Endodermal cell (in vitro differentiated cells): ENCODE measurements at regions not wholly inside any gene's neighbourhood (a gene's known extent, or its start where the extent isn't known, plus 50 kb on each side); places are given as distances from the start of the nearest gene placed in this dataset.

Experiments used
- DNase-seq: peaks from one replicate; pipeline ENCODE4 v3.0.0-alpha.2; 2017
- H3K27ac ChIP-seq: 2 replicates; pipeline ENCODE4 v1.5.1; 2013; ENCODE audit warnings: mild to moderate bottlenecking, low read depth, low read length, moderate library complexity
- H3K27me3 ChIP-seq: 2 replicates; pipeline ENCODE4 v1.6.1; 2013; ENCODE audit warnings: mild to moderate bottlenecking, low read length, moderate library complexity; ENCODE audit not compliant: insufficient read depth, control insufficient read depth, poor library complexity, severe bottlenecking
- H3K36me3 ChIP-seq: 2 replicates; pipeline ENCODE4 v1.7.0; 2013; ENCODE audit warnings: mild to moderate bottlenecking, low read length, moderate library complexity; ENCODE audit not compliant: control insufficient read depth, insufficient read depth
- H3K4me1 ChIP-seq: one replicate; pipeline ENCODE4 v1.7.0; 2013; ENCODE audit warnings: low read length; ENCODE audit not compliant: control insufficient read depth, insufficient read depth
- H3K4me3 ChIP-seq: 2 replicates; pipeline ENCODE4 v1.5.1; 2013; ENCODE audit warnings: mild to moderate bottlenecking, low read length, moderate library complexity
- H3K9ac ChIP-seq: 2 replicates; pipeline ENCODE4 v1.6.1; 2013; ENCODE audit warnings: mild to moderate bottlenecking, low read length, moderate library complexity; ENCODE audit not compliant: poor library complexity, severe bottlenecking; ENCODE audit errors: extremely low read depth
- H3K9me3 ChIP-seq: 2 replicates; pipeline ENCODE4 v1.6.1; 2013; ENCODE audit warnings: mild to moderate bottlenecking, low read length, moderate library complexity; ENCODE audit not compliant: control insufficient read depth
- H3K27ac Mint-ChIP-seq: 2 replicates; pipeline ENCODE4 v1.8.0; 2020; ENCODE audit warnings: mixed read lengths
- H3K27me3 Mint-ChIP-seq: 2 replicates; pipeline ENCODE4 v1.8.0; 2021; ENCODE audit warnings: mild to moderate bottlenecking, mixed read lengths; ENCODE audit not compliant: insufficient read depth
- H3K36me3 Mint-ChIP-seq: 2 replicates; pipeline ENCODE4 v1.8.0; 2020; ENCODE audit warnings: low read depth, mixed read lengths
- H3K4me1 Mint-ChIP-seq: 2 replicates; pipeline ENCODE4 v1.8.0; 2020; ENCODE audit warnings: mixed read lengths
- H3K4me3 Mint-ChIP-seq: 2 replicates; pipeline ENCODE4 v1.8.0; 2020; ENCODE audit warnings: mild to moderate bottlenecking, moderate library complexity, mixed read lengths
- H3K9me3 Mint-ChIP-seq: 2 replicates; pipeline ENCODE4 v1.8.0; 2020; ENCODE audit warnings: mild to moderate bottlenecking, mixed read lengths
- CTCF ChIP-seq: fragments of 200-600 bp; sonication (generic); conservative IDR thresholded peaks from 2 replicates; pipeline ENCODE4 v1.5.0; 2021; ENCODE audit warnings: antibody characterized with exemption, mild to moderate bottlenecking
- WGBS, 2 experiments: methylation state at CpG; one replicate each; pipeline versions ENCODE4 v1.1.5 to v1.1.7; 2013; ENCODE audit warnings: missing lambda C conversion rate in 2 of 2, mixed read lengths in 1 of 2; ENCODE audit not compliant: insufficient coverage in 1 of 2, insufficient read length in 1 of 2; 5-methylcytosine and 5-hydroxymethylcytosine counted together

GRCh38 chr1:116276532-116276931 is 96.5 kb upstream of the ATP1A1 start:
- no peak overlapping the region for H3K27ac ChIP-seq
- TF ChIP-seq CTCF = no peak
- H3K4me1 Mint-ChIP-seq = peaks cover 6% of the 10 kb centered on the region

GRCh38 chr1:116277840-116278540 is 95.1 kb upstream of the ATP1A1 start:
- H3K36me3 ChIP-seq = no peaks in the 10 kb centered on the region
- no peaks in the 10 kb centered on the region for H3K27me3 ChIP-seq
- H3K9me3 ChIP-seq = peaks cover 6% of the 10 kb centered on the region
- no peaks in the 10 kb centered on the region for H3K4me1 ChIP-seq
- peaks cover 4% of the 10 kb centered on the region for H3K27me3 Mint-ChIP-seq
- H3K9ac ChIP-seq = no peak overlapping the region
- H3K4me1 Mint-ChIP-seq = peaks cover 6% of the 10 kb centered on the region
- DNase-seq = no peak
- no peak overlapping the region for H3K4me3 Mint-ChIP-seq
- no peak overlapping the region for H3K27ac Mint-ChIP-seq
- H3K36me3 Mint-ChIP-seq = no peaks in the 10 kb centered on the region
- no peak for TF ChIP-seq CTCF
- H3K9me3 Mint-ChIP-seq = peaks cover 3% of the 10 kb centered on the region
- 79 to 83% methylated on average over 4 to 6 of the region's 6 CpGs for WGBS, 2 experiments
- no peak overlapping the region for H3K4me3 ChIP-seq
- no peak overlapping the region for H3K27ac ChIP-seq

More at GRCh38 chr1:116276532-116276931, 96.5 kb upstream of the ATP1A1 start:
- H3K4me3 Mint-ChIP-seq = no peak overlapping the region
- Histone ChIP-seq H3K9ac (no peak overlapping the region), H3K36me3 (no peaks in the 10 kb centered on the region), H3K27me3 (no peaks in the 10 kb centered on the region), H3K4me1 (no peaks in the 10 kb centered on the region), H3K9me3 (no peaks in the 10 kb centered on the region), H3K4me3 (no peak overlapping the region)
- H3K27me3 Mint-ChIP-seq = no peaks in the 10 kb centered on the region
- DNase-seq = no peak
- WGBS, 2 experiments = 95 to 96% methylated on average over 4 to 7 of the region's 7 CpGs
- no peaks in the 10 kb centered on the region for H3K9me3 Mint-ChIP-seq
- H3K36me3 Mint-ChIP-seq = no peaks in the 10 kb centered on the region
- no peak overlapping the region for H3K27ac Mint-ChIP-seq

GRCh38 chr1:116278541-116278866 is 94.5 kb upstream of the ATP1A1 start:
- H3K27me3 ChIP-seq = no peaks in the 10 kb centered on the region
- peaks cover 3% of the 10 kb centered on the region for H3K9me3 Mint-ChIP-seq
- H3K4me1 Mint-ChIP-seq = peaks cover 3% of the 10 kb centered on the region
- H3K36me3 Mint-ChIP-seq = no peaks in the 10 kb centered on the region
- WGBS, 2 experiments = 92 to 97% methylated on average over 6 of the region's 6 CpGs
- no peak overlapping the region for H3K4me3 Mint-ChIP-seq
- TF ChIP-seq CTCF = no peak
- no peaks in the 10 kb centered on the region for H3K36me3 ChIP-seq
- H3K9ac ChIP-seq = no peak overlapping the region
- H3K27ac Mint-ChIP-seq = no peak overlapping the region
- no peak for DNase-seq
- H3K27ac ChIP-seq = no peak overlapping the region
- H3K27me3 Mint-ChIP-seq = peaks cover 4% of the 10 kb centered on the region
- H3K9me3 ChIP-seq = peaks cover 6% of the 10 kb centered on the region
- H3K4me3 ChIP-seq = no peak overlapping the region
- no peaks in the 10 kb centered on the region for H3K4me1 ChIP-seq
